MM.1S (cell line): ENCODE measurements at regions not wholly inside any gene's neighbourhood (a gene's known extent, or its start where the extent isn't known, plus 50 kb on each side); places are given as distances from the start of the nearest gene placed in this dataset.

Experiments
- DNase-seq: peaks from one replicate; pipeline ENCODE4 v3.0.0-alpha.2; 2015
- H2AFZ ChIP-seq: fragments of 300-600 bp; sonication (generic); 2 replicates; pipeline ENCODE4 v1.6.0; 2016; ENCODE audit warnings: antibody characterized with exemption, low read length
- H3F3A ChIP-seq: fragments of 300-600 bp; sonication (generic); 2 replicates; pipeline ENCODE4 v1.6.1; 2016; ENCODE audit warnings: mild to moderate bottlenecking, antibody characterized with exemption, low read length, moderate library complexity, mixed read lengths; ENCODE audit not compliant: insufficient read depth
- H3K27ac ChIP-seq: fragments of 300-600 bp; sonication (generic); 2 replicates; pipeline ENCODE4 v1.5.1; 2016; ENCODE audit warnings: mild to moderate bottlenecking, low read length
- H3K27me3 ChIP-seq: fragments of 300-600 bp; sonication (generic); replicated peaks from 2 replicates; pipeline ENCODE4 v1.6.0; 2016; ENCODE audit warnings: low read length; ENCODE audit not compliant: insufficient read depth
- H3K36me3 ChIP-seq: fragments of 300-600 bp; sonication (generic); replicated peaks from 2 replicates; pipeline ENCODE4 v1.6.1; 2016; ENCODE audit warnings: mild to moderate bottlenecking, low read length, mixed read lengths; ENCODE audit not compliant: insufficient read depth
- H3K4me1 ChIP-seq: fragments of 300-600 bp; sonication (generic); 2 replicates; pipeline ENCODE4 v1.6.1; 2016; ENCODE audit warnings: low read length, mixed read lengths
- H3K4me2 ChIP-seq: fragments of 300-600 bp; sonication (generic); 2 replicates; pipeline ENCODE4 v1.6.0; 2016; ENCODE audit warnings: low read depth, low read length
- H3K4me3 ChIP-seq: fragments of 300-600 bp; sonication (generic); 2 replicates; pipeline ENCODE4 v1.5.1; 2016; ENCODE audit warnings: low read length, mixed read lengths
- H3K79me2 ChIP-seq: fragments of 300-600 bp; sonication (generic); 2 replicates; pipeline ENCODE4 v1.6.1; 2016; ENCODE audit warnings: mixed run types, low read length, mixed read lengths
- H3K9ac ChIP-seq: fragments of 300-600 bp; sonication (generic); 2 replicates; pipeline ENCODE4 v1.6.1; 2016; ENCODE audit warnings: low read length, mixed read lengths
- H3K9me2 ChIP-seq: fragments of 300-600 bp; sonication (generic); replicated peaks from 2 replicates; pipeline ENCODE4 v1.6.1; 2016; ENCODE audit warnings: mild to moderate bottlenecking, low read length, mixed read lengths; ENCODE audit not compliant: insufficient read depth
- H3K9me3 ChIP-seq: fragments of 300-600 bp; sonication (generic); replicated peaks from 2 replicates; pipeline ENCODE4 v1.6.1; 2016; ENCODE audit warnings: mild to moderate bottlenecking, low read length, mixed read lengths; ENCODE audit not compliant: insufficient read depth
- H4K20me1 ChIP-seq: fragments of 300-600 bp; sonication (generic); 2 replicates; pipeline ENCODE4 v1.6.1; 2016; ENCODE audit warnings: mild to moderate bottlenecking, low read length, moderate library complexity, mixed read lengths; ENCODE audit not compliant: insufficient read depth
- CTCF ChIP-seq: fragments of 300-600 bp; sonication (generic); IDR thresholded peaks from 2 replicates; pipeline ENCODE4 v1.5.1; 2016; ENCODE audit warnings: antibody characterized with exemption, low read length, mixed read lengths
- EZH2 ChIP-seq: fragments of 300-600 bp; sonication (generic); optimal IDR thresholded peaks from 2 replicates; pipeline ENCODE3; 2017; ENCODE audit warnings: low read depth, mild to moderate bottlenecking, antibody characterized with exemption, low read length, mixed read lengths
- EZH2phosphoT487 ChIP-seq: fragments of 300-600 bp; sonication (generic); IDR thresholded peaks from 2 replicates; pipeline ENCODE4 v1.6.1; 2018; ENCODE audit warnings: antibody characterized with exemption, low read length

DNA sequence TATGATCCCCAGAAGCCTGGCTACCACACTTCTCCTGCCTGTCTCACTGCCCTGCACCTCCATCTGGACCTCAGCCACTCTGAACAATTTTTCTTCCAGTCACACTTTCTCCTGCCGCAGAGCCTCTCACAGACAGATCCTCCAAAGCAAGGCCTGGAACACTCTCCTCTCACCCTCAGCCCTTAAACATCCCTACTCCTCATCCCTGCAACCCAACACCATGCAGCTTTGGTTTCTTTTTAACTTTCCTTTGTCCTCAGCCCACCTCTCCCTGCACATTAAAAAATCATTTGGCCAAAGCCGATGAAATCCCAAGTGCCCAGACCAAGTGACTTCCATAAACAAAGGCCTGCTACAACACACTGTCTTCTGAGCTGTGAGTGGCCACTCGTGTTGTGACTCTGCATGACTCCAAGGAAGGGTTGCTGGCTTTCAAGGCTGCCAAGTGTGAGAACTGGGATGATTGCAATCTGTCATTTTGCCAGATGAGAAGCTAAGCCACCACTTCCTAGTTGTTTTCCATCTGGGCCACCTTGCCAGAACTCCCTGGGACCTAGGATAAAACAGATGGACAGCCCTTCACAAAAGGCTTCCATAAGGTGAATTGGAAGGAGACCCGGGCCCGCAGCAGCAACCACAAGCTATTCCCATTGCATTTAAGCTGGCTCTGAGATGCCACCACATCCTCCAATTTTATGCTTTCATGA is 144.4 kb upstream of the SSTR4 start:
- no peak overlapping the region for H3K9ac ChIP-seq
- no peaks in the 10 kb centered on the region for H3K4me1 ChIP-seq
- H3K4me2 ChIP-seq = no peak overlapping the region
- H3K36me3 ChIP-seq = no peaks in the 10 kb centered on the region
- H4K20me1 ChIP-seq = no peaks in the 10 kb centered on the region
- H3K4me3 ChIP-seq = no peak overlapping the region
- no peaks in the 10 kb centered on the region for H3K9me2 ChIP-seq
- no peaks in the 10 kb centered on the region for H3K79me2 ChIP-seq
- H3K27me3 ChIP-seq = no peaks in the 10 kb centered on the region
- no peak overlapping the region for H3K27ac ChIP-seq
- H3K9me3 ChIP-seq = 0 out of 2 replicates have a peak, but pooled peaks cover 2% of the 10 kb centered on the region
- no peak for DNase-seq
- TF ChIP-seq CTCF (no peak), EZH2 (no peak), EZH2phosphoT487 (no peak)
- H3F3A ChIP-seq = no peaks in the 10 kb centered on the region
- no peak overlapping the region for H2AFZ ChIP-seq

DNA sequence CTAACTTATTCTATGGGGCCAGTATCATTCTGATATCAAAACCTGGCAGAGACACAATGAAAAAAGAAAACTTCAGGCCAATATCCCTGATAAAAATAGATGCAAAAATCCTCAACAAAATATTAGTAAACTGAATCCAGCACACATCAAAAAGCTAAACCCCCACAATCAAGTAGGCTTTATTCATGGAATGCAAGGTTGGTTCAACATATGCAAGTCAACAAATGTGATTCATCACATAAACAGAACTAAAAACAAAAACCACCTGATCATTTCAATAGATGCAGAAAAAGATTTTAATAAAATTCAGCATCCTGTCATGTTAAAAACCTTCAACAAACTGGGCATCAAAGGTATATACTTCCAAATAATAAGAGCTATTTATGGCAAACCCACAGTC is 133.9 kb upstream of the SSTR4 start:
- Histone ChIP-seq H3K4me3 (no peak overlapping the region), H3F3A (no peaks in the 10 kb centered on the region), H3K27ac (no peak overlapping the region), H4K20me1 (no peaks in the 10 kb centered on the region), H3K9me2 (no peaks in the 10 kb centered on the region), H3K4me1 (no peaks in the 10 kb centered on the region), H2AFZ (no peak overlapping the region), H3K79me2 (no peaks in the 10 kb centered on the region), H3K36me3 (no peaks in the 10 kb centered on the region), H3K27me3 (no peaks in the 10 kb centered on the region), H3K9me3 (no peaks in the 10 kb centered on the region), H3K9ac (no peak overlapping the region), H3K4me2 (no peak overlapping the region)
- TF ChIP-seq CTCF (no peak), EZH2 (no peak), EZH2phosphoT487 (no peak)
- DNase-seq = no peak

DNA sequence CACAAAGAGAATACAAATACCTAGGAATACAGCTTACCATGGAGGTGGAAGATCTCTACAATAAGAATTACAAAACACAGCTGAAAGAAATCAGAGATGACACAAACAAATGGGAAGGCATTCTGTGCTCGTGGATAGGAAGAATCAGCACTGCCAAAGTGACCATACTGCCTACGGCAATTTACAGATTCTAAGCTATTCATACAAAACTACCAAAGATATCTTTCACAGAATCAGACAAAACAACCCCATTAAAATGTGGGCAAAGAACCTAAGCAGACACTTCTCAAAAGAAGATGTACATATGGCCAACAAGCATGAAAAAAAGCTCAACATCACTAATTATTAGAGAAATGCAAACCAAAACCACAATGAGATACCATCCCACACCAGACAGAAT is 133.2 kb upstream of the SSTR4 start:
- TF ChIP-seq CTCF (no peak), EZH2 (no peak), EZH2phosphoT487 (no peak)
- H3K27me3 ChIP-seq = no peaks in the 10 kb centered on the region
- H3F3A ChIP-seq = no peaks in the 10 kb centered on the region

More for the DNA sequence above, 133.2 kb upstream of the SSTR4 start:
- Histone ChIP-seq H3K36me3 (no peaks in the 10 kb centered on the region), H2AFZ (no peak overlapping the region), H3K9me3 (no peaks in the 10 kb centered on the region), H4K20me1 (no peaks in the 10 kb centered on the region), H3K4me2 (no peak overlapping the region), H3K9ac (no peak overlapping the region), H3K4me3 (no peak overlapping the region), H3K27ac (no peak overlapping the region), H3K79me2 (no peaks in the 10 kb centered on the region), H3K4me1 (no peaks in the 10 kb centered on the region), H3K9me2 (no peaks in the 10 kb centered on the region)
- DNase-seq = no peak
